ENCODE measurements at regions not wholly inside any gene's neighbourhood (a gene's known extent, or its start where the extent isn't known, plus 50 kb on each side); places are given as distances from the start of the nearest gene placed in this dataset.

- DNase-seq (ENCODE audit: low read depth in 2 of 2) = no peak
- TF ChIP-seq CTCF (IDR thresholded peaks at IDR 0.05; ENCODE audit: low read depth, low read length) = no peak
- no peak overlapping the region for H3K4me3 ChIP-seq (replicated peaks in 1 of 2; ENCODE audit: low read depth in 2 of 2, low read length in 2 of 2)
These were observed 57.1 kb upstream of the EOMES start for GRCh38 chr3:27779176-27779575.

- no peak for TF ChIP-seq CTCF (IDR thresholded peaks at IDR 0.05; ENCODE audit: low read depth, low read length)
- DNase-seq (ENCODE audit: low read depth in 2 of 2) = no peak
- H3K4me3 ChIP-seq (replicated peaks in 1 of 2; ENCODE audit: low read depth in 2 of 2, low read length in 2 of 2) = no peak overlapping the region
These were observed 67.3 kb upstream of the EOMES start for GRCh38 chr3:27789420-27789819.

- H3K4me3 ChIP-seq (replicated peaks in 1 of 2; ENCODE audit: low read depth in 2 of 2, low read length in 2 of 2) = no peak overlapping the region
- no peak for DNase-seq (ENCODE audit: low read depth in 2 of 2)
- no peak for TF ChIP-seq CTCF (IDR thresholded peaks at IDR 0.05; ENCODE audit: low read depth, low read length)
These were observed 69.8 kb upstream of the EOMES start for GRCh38 chr3:27791956-27792355.

GRCh38 chr3:27792869-27793268 is 70.7 kb upstream of the EOMES start:
- no peak for DNase-seq (ENCODE audit: low read depth in 2 of 2)
- no peak overlapping the region for H3K4me3 ChIP-seq (replicated peaks in 1 of 2; ENCODE audit: low read depth in 2 of 2, low read length in 2 of 2)
- TF ChIP-seq CTCF (IDR thresholded peaks at IDR 0.05; ENCODE audit: low read depth, low read length) = no peak

- no peak for TF ChIP-seq CTCF (IDR thresholded peaks at IDR 0.05; ENCODE audit: low read depth, low read length)
- DNase-seq (ENCODE audit: low read depth in 2 of 2) = no peak
- no peak overlapping the region for H3K4me3 ChIP-seq (replicated peaks in 1 of 2; ENCODE audit: low read depth in 2 of 2, low read length in 2 of 2)
These were observed 72.1 kb upstream of the EOMES start for GRCh38 chr3:27794211-27794610.

GRCh38 chr3:27796365-27796875 is 74.3 kb upstream of the EOMES start:
- DNase-seq (ENCODE audit: low read depth in 2 of 2) = no peak
- H3K4me3 ChIP-seq (replicated peaks in 1 of 2; ENCODE audit: low read depth in 2 of 2, low read length in 2 of 2) = no peak overlapping the region
- no peak for TF ChIP-seq CTCF (IDR thresholded peaks at IDR 0.05; ENCODE audit: low read depth, low read length)

- no peak for DNase-seq (ENCODE audit: low read depth in 2 of 2)
- no peak overlapping the region for H3K4me3 ChIP-seq (replicated peaks in 1 of 2; ENCODE audit: low read depth in 2 of 2, low read length in 2 of 2)
- TF ChIP-seq CTCF (IDR thresholded peaks at IDR 0.05; ENCODE audit: low read depth, low read length) = no peak
These were observed 75.7 kb upstream of the EOMES start for GRCh38 chr3:27797773-27798172.

All from cardiac fibroblast (primary cell).